H7 (cell line): ENCODE measurements at regions not wholly inside any gene's neighbourhood (a gene's known extent, or its start where the extent isn't known, plus 50 kb on each side); places are given as distances from the start of the nearest gene placed in this dataset.
A peak's percentile ranks its signal among the peaks of the same experiment; 100 is the strongest.

Experiments used
- DNase-seq: peaks from one replicate; pipeline ENCODE4 v3.0.0; 2012
- H3K27me3 ChIP-seq: 2 replicates; pipeline ENCODE4 v1.6.0; 2011; ENCODE audit warnings: mild to moderate bottlenecking, low read length; ENCODE audit not compliant: control insufficient read depth, insufficient read depth
- H3K36me3 ChIP-seq: replicated peaks from 2 replicates; pipeline ENCODE4 v1.5.1; 2011; ENCODE audit warnings: low read length; ENCODE audit not compliant: control insufficient read depth, insufficient read depth
- H3K4me3 ChIP-seq: 2 replicates; pipeline ENCODE4 v1.5.1; 2011; ENCODE audit warnings: low read depth, mild to moderate bottlenecking, control low read depth, low read length, moderate library complexity; ENCODE audit not compliant: insufficient read depth

DNA sequence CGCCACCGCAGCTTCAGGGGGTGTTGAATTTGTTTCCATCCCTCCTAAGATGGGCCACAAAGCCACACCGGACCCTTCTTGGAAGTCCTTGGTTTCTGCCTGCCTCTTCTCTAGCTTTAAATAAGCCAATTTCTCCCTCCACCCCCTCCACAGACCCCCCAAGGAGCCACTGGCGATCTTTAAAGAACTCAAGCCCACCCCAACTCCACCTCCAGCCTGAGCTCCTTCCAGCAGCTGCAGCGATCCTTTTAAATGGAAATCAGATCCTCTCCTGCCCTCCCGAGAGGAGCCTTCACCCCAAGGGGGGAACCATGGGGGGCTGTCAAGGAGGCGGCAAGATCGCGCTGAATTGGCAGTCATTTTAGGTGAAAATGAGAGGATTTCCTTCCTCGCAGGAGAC is 133.1 kb downstream of the NCOR2 start:
- H3K4me3 ChIP-seq = no peak overlapping the region
- DNase-seq = peak; percentile 87

DNA sequence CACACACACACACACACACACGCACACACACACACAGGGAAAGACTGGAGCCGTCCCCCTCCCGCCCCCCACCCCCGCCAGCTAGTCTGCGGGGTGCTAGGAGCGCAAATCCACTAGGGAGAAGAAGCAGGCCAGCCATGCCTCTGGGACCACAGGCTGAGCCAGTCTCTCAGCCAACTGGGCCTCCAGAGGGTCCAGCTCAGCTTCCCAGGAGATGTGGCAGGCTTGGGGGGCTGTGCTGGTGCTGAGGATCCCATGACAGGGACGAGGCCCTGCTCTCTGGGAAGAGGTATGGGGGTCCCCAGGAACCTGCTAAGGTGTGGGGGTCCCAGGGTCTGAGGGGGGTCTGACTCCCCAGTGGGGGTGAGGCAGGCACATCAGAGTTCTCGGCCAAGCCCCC is 133.5 kb downstream of the NCOR2 start:
- Histone ChIP-seq H3K27me3 (no peaks in the 10 kb centered on the region), H3K4me3 (no peak overlapping the region), H3K36me3 (peaks cover 4% of the 10 kb centered on the region)
- DNase-seq = peak; percentile 71

More for the DNA sequence above, 133.1 kb downstream of the NCOR2 start:
- no peaks in the 10 kb centered on the region for H3K27me3 ChIP-seq
- H3K36me3 ChIP-seq = peaks cover 4% of the 10 kb centered on the region

DNA sequence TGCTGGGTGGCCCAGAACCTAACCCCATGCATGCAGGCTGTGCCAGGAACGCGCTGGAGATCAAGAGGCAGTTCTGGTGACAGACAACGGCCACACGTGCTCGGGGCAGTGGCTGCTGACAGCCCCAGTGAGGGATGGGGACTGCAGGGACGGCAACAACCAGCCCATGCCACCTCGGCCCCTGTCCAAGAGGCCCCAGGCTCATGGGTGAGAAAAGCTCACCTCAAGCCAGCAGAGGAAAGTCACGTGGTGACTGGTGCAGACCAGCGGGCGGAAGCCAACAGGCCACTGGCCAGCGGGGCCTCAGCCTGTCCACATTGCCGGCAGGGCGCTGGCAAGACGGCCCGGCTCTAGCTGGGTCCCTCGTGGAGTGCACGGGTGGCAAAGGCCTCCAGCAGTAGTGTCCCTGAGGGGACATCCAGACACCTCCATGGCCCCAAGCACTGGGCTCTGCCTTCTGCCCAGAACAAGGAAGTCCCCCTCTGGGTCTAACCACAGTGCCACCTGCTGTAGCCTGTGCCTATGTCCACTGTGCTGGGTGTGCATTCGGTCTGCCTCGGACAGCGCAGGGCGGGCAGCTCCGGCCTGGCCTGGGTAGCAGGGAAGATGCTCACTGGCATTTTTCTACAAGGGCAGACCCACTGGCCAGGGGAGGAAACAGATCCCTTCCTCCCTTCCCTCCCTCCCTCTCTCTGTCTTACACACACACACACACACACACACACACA is 134.1 kb downstream of the NCOR2 start:
- no peak overlapping the region for H3K4me3 ChIP-seq
- H3K36me3 ChIP-seq = peaks cover 4% of the 10 kb centered on the region
- DNase-seq = no peak
- no peaks in the 10 kb centered on the region for H3K27me3 ChIP-seq

DNA sequence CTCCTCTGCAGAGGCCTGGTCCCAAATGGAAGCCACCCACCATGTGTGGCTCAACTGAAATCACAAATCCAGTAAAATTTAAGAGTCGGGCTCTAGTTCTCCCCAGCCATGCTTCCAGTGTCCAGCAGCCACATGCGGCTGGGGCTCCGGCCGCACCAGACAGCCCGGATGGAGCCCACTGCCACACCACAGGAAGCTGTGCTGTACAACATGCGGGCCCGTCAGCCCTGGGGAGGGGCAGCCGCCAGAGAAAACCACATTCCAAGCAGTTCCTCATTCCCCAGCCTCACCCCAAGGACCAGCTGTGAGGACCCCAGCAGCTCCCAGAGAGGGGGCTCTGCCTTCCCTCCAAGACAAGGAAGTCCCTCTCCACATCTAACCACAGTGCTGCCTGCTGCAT is 135.0 kb downstream of the NCOR2 start:
- no peak for DNase-seq
- peaks cover 4% of the 10 kb centered on the region for H3K36me3 ChIP-seq

DNA sequence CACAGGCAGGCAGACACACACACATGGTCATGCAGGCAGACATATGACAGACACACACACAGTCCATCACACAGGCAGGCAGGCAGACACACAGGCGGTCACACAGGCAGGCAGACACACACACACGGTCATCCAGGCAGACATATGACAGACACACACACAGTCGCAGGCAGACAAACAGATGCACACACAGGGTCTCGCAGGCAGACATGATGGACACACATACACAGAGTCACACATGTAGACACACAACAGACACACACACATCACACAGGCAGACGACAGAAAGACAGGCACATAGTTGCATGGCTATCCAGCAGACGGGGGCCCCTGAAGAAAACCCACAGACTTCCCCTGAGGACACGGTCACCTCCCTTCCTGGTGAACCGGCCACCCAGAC is 135.4 kb downstream of the NCOR2 start:
- DNase-seq = no peak

More for the DNA sequence above, 135.0 kb downstream of the NCOR2 start:
- H3K27me3 ChIP-seq = no peaks in the 10 kb centered on the region
- H3K4me3 ChIP-seq = no peak overlapping the region

DNA sequence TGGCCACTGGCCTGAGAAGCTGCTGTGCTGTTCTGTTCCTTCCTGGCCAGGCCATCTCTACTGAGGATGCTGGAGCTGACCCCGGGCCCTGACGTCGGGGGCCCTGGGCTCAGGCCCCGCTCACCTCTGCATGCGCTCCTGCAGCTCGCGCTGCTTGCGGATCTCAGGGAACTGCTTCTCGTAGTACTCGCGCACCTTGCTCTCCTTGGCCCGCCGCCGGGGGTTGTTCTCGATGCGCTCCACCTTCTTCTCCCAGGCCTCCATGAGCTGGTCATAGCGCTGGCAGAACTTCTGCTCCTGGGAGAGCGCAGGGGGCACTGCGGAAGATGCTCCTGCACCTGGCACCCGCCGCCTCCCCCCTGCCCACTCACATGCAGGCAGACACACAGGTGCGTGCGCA is 135.6 kb downstream of the RFLNA start:
- H3K36me3 ChIP-seq = peaks cover 11% of the 10 kb centered on the region
- DNase-seq = no peak

More for the DNA sequence above, 135.4 kb downstream of the NCOR2 start:
- Histone ChIP-seq H3K27me3 (no peaks in the 10 kb centered on the region), H3K4me3 (no peak overlapping the region), H3K36me3 (peaks cover 4% of the 10 kb centered on the region)

DNA sequence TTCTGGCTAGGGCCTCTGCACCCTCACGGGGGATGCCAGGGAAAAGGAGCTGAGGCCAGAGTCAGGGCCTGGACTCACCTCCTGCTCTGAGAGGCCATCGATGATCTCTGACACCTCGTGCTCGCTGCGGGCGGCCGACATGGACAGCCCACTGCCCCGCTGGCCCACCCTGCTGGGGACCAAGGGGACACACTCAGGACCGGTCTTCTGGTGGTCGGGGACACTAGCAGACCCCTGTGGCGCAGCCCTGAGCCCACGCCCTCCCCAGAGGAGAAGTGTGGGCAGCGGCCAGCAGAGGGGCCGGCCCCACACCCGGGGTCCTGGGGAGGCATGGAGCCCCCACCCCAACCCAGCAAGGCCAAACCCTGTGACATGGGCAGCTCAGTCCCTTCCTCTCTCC is 134.6 kb downstream of the RFLNA start:
- no peaks in the 10 kb centered on the region for H3K27me3 ChIP-seq
- no peak overlapping the region for H3K4me3 ChIP-seq
- DNase-seq = no peak
- H3K36me3 ChIP-seq = peaks cover 14% of the 10 kb centered on the region

More for the DNA sequence above, 135.6 kb downstream of the RFLNA start:
- Histone ChIP-seq H3K27me3 (no peaks in the 10 kb centered on the region), H3K4me3 (no peak overlapping the region)

DNA sequence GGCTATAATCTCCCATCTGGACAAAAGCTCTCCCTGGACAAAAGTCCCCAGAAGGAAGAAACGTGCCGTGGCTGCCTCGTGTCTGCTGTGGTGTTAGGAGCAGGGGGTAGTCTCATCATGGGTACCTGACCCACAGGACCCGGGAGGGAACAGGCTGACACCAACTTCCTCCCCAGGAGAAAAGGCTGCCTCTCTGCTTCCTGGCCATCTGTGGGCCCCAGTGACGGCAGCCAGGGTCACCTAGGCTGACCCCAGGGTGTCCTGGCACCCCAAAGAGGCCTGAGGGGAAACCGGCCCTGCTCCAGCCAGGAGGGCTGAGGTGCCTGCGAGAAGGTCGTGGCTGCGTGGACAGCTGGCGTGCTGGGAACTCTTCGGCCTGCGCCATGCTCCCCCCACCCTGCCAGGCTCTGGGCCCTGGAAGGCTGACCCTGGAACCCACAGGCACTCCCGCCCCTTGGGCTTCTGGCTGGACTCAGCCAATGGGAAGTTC is 133.9 kb downstream of the RFLNA start:
- no peak for DNase-seq
- Histone ChIP-seq H3K27me3 (no peaks in the 10 kb centered on the region), H3K4me3 (no peak overlapping the region), H3K36me3 (peaks cover 16% of the 10 kb centered on the region)

DNA sequence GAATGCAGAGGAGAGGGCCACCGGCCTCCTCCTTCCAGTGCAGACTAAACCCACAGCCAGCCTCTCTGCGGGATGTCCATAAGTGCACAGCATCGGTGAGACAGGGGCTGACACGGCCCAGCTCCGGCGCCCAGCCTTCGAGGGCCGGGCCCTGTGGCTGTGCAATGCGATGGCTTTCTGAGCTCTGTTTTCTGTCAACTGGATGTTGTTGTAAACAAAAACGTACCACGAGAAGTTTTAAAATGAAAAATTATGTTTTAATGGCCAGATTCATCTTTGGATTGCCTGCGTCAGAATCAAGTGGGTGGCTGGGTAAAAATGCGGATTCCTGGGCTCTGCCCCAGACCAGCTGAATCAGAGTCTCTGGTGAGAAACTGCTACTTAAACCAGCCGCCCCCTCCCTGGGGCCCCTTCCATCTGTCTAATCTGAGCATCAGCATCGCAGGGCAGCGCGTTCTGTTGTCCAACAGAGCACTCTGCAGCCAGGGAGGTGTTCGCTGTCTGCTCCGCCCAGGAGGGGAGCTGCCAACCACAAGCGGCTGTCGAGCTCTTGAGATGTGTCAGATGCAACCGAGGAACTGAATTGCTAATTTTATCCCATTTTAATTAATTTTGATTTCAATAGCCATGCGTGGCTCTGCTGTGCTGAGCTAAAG is 133.4 kb downstream of the RFLNA start:
- peaks cover 14% of the 10 kb centered on the region for H3K36me3 ChIP-seq
- no peak overlapping the region for H3K4me3 ChIP-seq

DNA sequence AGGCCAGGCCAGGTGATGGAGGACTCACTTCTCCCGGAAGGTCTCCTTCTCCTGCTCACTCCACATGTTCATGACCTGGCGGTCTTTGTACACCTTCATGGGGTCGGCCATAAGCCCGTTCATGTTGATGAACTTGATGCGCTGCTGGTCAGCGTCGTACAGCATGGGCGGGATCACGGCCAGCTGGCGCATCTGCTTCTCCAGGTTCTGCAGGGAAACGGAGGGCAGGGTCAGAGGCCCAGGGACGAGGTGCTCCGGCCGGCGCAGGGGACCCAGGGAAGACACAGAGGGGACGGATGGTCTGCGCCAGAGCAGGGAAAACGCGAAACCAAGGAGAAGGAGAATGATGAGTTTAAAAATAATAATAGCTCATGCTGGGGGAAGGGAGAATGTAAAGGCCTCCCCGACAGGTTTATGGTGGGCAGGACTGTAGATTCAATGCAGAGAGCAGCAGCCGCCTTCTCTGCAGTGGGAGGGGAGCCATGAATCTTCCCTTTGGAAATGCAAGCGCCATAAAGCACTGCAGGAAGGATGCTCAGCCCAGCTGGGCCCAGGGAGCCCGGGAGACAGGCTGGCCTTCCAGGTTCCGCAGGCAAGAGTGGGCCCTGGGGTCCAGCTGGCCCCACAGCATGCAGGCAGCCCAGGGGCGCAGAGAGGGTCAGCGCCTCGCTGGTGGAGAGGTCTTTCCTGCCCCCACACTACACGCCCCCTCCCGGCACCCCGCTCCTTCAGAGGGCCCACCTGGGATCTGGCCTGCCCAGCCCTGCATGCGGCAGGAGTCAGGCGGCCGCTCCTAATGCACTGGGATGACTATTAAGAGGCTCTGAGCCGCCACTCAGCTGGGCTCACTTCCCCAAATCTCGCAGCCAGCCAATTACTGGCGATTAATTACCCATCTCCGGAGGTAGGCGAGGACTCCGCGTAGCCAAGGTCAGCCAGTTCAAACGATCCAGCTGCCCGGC is 132.0 kb downstream of the RFLNA start:
- Histone ChIP-seq H3K4me3 (no peak overlapping the region), H3K36me3 (peaks cover 14% of the 10 kb centered on the region), H3K27me3 (no peaks in the 10 kb centered on the region)
- peak; percentile 71 for DNase-seq

More for the DNA sequence above, 133.4 kb downstream of the RFLNA start:
- H3K27me3 ChIP-seq = no peaks in the 10 kb centered on the region
- DNase-seq = no peak

DNA sequence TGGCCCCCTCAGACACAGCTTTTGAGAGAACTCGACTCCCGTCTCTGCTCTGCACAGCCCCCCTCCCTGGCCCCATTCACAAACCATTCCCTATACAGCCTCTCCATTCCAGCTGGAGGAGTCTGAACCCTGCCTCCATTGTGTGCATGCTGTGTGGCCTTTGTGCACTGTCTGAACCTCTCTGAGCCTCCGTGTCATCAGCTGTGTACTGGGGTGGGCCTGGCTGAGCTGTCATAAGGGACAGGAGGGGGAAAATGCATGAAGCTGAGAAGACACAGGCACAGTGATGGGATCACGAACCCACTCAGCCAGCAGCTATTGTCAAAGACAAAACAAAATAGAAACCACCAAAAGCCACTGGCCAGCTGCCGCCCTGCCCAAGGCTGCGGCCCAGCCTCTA is 130.8 kb downstream of the RFLNA start:
- H3K27me3 ChIP-seq = no peaks in the 10 kb centered on the region
- no peak overlapping the region for H3K4me3 ChIP-seq
- peaks cover 12% of the 10 kb centered on the region for H3K36me3 ChIP-seq
- DNase-seq = no peak

DNA sequence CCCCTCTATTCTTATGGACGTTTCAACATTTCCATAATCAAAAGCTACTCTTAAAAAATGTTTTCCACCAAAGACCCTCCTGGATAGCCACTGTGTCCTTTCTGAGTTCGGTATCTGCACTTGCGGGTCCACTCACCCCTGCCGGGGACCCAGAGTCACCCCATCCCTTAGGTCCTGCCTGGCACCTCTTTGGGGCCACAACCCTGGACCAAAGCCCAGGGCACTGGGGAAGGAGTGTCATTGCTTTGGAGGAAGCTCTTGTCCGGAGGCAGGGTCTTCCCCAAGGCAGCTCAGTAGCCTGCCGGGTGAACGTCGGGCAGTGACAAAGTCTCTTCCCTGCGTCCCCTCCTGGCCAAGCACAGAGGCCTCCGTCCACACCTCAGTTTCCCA is 129.6 kb downstream of the RFLNA start:
- H3K36me3 ChIP-seq = peaks cover 20% of the 10 kb centered on the region
- no peak for DNase-seq
- no peak overlapping the region for H3K4me3 ChIP-seq
- no peaks in the 10 kb centered on the region for H3K27me3 ChIP-seq

DNA sequence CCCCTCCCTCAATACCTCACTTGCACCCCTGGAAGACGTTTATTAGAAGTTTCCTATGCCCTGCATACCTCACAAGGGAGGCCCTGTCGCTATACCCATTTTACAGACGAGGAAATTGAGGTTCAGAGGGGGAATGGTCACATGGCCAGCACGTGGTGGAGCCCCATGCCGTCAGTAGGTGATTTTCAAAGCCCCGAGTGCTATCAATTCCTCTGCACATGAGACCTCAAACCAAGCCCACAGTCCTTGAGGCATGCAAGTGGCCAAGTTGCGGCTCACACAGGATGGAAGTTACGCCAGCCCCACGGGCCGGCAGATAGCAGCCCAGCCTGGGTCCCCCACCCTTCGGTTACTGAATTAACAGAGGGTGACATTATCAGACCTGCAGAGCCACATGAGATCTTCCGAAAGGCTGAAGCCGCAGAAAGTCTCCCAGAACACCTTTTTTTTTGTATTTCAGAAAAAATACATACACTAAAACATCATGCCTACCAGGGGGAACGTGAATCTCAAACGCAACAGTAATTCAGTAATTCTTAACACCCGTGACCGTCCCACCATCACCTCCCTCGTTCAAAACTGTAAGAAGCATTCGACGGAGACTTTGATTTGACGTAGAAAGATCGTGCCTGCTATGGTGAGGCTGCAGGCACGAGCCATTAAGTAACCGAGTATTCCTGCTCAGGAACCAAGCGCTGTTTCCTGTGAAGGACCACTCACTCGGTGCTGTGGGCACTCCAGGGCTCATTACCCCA is 129.0 kb downstream of the RFLNA start:
- no peak for DNase-seq
- no peak overlapping the region for H3K4me3 ChIP-seq
- no peaks in the 10 kb centered on the region for H3K27me3 ChIP-seq
- peaks cover 22% of the 10 kb centered on the region for H3K36me3 ChIP-seq
